Glutamatergic neuron (in vitro differentiated cells): ENCODE measurements at regions not wholly inside any gene's neighbourhood (a gene's known extent, or its start where the extent isn't known, plus 50 kb on each side); places are given as distances from the start of the nearest gene placed in this dataset.
"Not testable (repeated sequence)": the region's sequence is repeated elsewhere in the genome, so short reads cannot be mapped to it uniquely, and the experiment has no call there.

Source experiments
- DNase-seq: peaks from one replicate; pipeline ENCODE4 v3.0.0; 2022
- H3K27ac Mint-ChIP-seq: one replicate; pipeline ENCODE4 v1.8.0; 2020; ENCODE audit warnings: mild to moderate bottlenecking, mixed read lengths, inconsistent platforms; ENCODE audit not compliant: unreplicated experiment
- H3K27me3 Mint-ChIP-seq: one replicate; pipeline ENCODE4 v1.8.0; 2020; ENCODE audit warnings: mild to moderate bottlenecking, moderate library complexity, mixed read lengths, inconsistent platforms; ENCODE audit not compliant: unreplicated experiment
- H3K36me3 Mint-ChIP-seq: one replicate; pipeline ENCODE4 v1.8.0; 2020; ENCODE audit warnings: mild to moderate bottlenecking, mixed read lengths, inconsistent platforms; ENCODE audit not compliant: unreplicated experiment
- H3K4me1 Mint-ChIP-seq: one replicate; pipeline ENCODE4 v1.8.0; 2020; ENCODE audit warnings: mild to moderate bottlenecking, low read depth, mixed read lengths, inconsistent platforms; ENCODE audit not compliant: unreplicated experiment
- H3K4me3 Mint-ChIP-seq: one replicate; pipeline ENCODE4 v1.8.0; 2020; ENCODE audit warnings: mild to moderate bottlenecking, mixed read lengths, inconsistent platforms; ENCODE audit not compliant: unreplicated experiment
- H3K9me3 Mint-ChIP-seq: one replicate; pipeline ENCODE4 v1.8.0; 2020; ENCODE audit warnings: mild to moderate bottlenecking, moderate library complexity, mixed read lengths, inconsistent platforms; ENCODE audit not compliant: unreplicated experiment
- TF ChIP-seq, protein P1 (sequence below): fragments of 200-600 bp; sonication (generic); IDR thresholded peaks from one replicate; pipeline ENCODE4 v1.5.0; 2021; ENCODE audit not compliant: partially characterized antibody, unreplicated experiment

GRCh38 chr3:177889161-177889560 lies 647.1 kb upstream of the KCNMB2 start:
- Mint-ChIP-seq H3K27ac (no peak overlapping the region), H3K4me1 (no peaks in the 10 kb centered on the region), H3K36me3 (peaks cover 5% of the 10 kb centered on the region), H3K4me3 (no peak overlapping the region), H3K27me3 (no peaks in the 10 kb centered on the region), H3K9me3 (peaks cover 3% of the 10 kb centered on the region)
- no peak for DNase-seq
- TF ChIP-seq, protein P1, sequence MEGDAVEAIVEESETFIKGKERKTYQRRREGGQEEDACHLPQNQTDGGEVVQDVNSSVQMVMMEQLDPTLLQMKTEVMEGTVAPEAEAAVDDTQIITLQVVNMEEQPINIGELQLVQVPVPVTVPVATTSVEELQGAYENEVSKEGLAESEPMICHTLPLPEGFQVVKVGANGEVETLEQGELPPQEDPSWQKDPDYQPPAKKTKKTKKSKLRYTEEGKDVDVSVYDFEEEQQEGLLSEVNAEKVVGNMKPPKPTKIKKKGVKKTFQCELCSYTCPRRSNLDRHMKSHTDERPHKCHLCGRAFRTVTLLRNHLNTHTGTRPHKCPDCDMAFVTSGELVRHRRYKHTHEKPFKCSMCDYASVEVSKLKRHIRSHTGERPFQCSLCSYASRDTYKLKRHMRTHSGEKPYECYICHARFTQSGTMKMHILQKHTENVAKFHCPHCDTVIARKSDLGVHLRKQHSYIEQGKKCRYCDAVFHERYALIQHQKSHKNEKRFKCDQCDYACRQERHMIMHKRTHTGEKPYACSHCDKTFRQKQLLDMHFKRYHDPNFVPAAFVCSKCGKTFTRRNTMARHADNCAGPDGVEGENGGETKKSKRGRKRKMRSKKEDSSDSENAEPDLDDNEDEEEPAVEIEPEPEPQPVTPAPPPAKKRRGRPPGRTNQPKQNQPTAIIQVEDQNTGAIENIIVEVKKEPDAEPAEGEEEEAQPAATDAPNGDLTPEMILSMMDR: no peak

- DNase-seq: no peak
- TF ChIP-seq, protein P1: no peak
- Mint-ChIP-seq H3K4me3 (no peak overlapping the region), H3K36me3 (peaks cover 5% of the 10 kb centered on the region), H3K27ac (no peak overlapping the region), H3K4me1 (no peaks in the 10 kb centered on the region), H3K9me3 (peaks cover 3% of the 10 kb centered on the region), H3K27me3 (no peaks in the 10 kb centered on the region)
Observed at GRCh38 chr3:177889652-177890358, 646.4 kb upstream of the KCNMB2 start.

DNA sequence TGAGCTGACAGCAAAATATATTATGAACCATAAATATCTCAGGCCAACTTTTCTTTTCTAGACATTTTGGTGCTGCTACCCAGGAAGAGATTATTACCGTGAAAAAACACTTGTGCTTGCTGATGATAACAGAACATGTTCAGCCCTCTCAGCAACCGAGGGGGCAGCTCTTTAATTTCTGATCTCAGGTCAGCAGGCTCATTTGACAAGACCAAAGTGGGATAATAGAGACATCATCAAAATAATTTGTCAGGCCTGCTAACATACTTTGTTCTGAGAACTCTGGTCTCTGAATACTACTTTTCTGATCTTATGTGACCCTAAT lies 645.9 kb upstream of the KCNMB2 start:
- DNase-seq: no peak
- Mint-ChIP-seq H3K27ac (no peak overlapping the region), H3K36me3 (peaks cover 5% of the 10 kb centered on the region), H3K4me1 (no peaks in the 10 kb centered on the region), H3K4me3 (no peak overlapping the region), H3K9me3 (peaks cover 3% of the 10 kb centered on the region), H3K27me3 (no peaks in the 10 kb centered on the region)
- TF ChIP-seq, protein P1: no peak

DNA sequence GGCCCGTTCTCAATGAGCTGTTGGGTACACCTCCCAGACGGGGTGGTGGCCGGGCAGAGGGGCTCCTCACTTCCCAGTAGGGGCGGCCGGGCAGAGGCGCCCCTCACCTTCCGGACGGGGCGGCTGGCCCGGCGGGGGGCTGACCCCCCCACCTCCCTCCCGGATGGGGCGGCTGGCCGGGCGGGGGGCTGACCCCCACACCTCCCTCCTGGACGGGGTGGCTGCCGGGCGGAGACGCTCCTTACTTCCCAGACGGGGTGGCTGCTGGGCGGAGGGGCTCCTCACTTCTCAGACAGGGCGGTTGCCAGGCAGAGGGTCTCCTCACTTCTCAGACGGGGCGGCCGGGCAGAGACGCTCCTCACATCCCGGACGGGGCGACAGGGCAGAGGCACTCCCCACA lies 644.7 kb upstream of the KCNMB2 start:
- not testable (repeated sequence) for DNase-seq, H3K36me3 Mint-ChIP-seq, H3K27me3 Mint-ChIP-seq, H3K9me3 Mint-ChIP-seq, H3K27ac Mint-ChIP-seq, H3K4me1 Mint-ChIP-seq, H3K4me3 Mint-ChIP-seq

DNA sequence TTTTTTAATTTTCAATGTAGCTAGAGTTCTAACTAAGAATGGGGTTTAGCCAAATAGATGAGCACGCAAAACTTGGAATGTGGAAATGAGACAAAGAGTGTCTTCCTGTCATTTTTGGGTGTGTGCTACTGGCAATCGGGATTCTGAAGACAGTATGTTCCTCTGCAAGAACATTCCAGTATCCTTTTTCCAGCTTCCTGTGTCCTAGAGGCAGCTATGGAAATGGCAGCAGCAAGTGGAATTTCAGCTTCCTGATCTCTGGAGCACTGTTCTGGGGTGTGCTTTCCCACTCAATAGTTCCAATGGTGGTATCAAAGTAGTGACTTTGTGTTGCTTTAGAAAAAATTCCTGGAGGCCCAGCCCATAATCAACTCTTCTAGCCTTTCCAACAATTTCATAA lies 642.9 kb upstream of the KCNMB2 start:
- peaks cover 3% of the 10 kb centered on the region for H3K9me3 Mint-ChIP-seq
- TF ChIP-seq, protein P1: no peak
- no peak overlapping the region for H3K27ac Mint-ChIP-seq
- peaks cover 18% of the 10 kb centered on the region for H3K36me3 Mint-ChIP-seq
- H3K4me3 Mint-ChIP-seq: no peak overlapping the region
- H3K27me3 Mint-ChIP-seq: no peaks in the 10 kb centered on the region
- no peak for DNase-seq
- no peaks in the 10 kb centered on the region for H3K4me1 Mint-ChIP-seq
